HuH-7.5 (cell line): ENCODE measurements at regions not wholly inside any gene's neighbourhood (a gene's known extent, or its start where the extent isn't known, plus 50 kb on each side); places are given as distances from the start of the nearest gene placed in this dataset.
"Not testable (repeated sequence)": the region's sequence is repeated elsewhere in the genome, so short reads cannot be mapped to it uniquely, and the experiment has no call there.

Source experiments
- DNase-seq: peaks from one replicate; pipeline ENCODE4 v3.0.0; 2011; ENCODE audit warnings: low spot score

DNA sequence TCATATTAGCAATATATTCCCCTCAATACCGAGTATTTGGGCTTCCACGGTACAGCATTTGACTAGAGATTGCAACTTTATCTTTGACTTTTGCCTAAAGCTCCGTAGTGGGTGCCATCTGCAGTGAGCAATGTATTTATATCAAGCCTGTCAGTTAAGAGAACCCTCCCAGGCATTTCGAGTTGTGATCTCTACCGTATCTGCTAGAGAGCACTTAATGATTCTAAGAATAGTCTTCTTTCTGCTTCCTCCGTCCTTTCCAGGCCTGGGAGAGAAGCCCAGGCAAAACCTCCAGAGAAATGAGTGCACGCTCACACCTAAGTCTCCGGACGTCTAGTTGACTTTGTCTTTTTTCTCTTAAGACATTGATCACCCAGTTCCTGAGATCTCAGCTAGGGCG lies 210.6 kb downstream of the KLF6 start:
- DNase-seq: no peak

- DNase-seq: no peak
Measured at GRCh38 chr10:3573498-3573897, 211.5 kb downstream of the KLF6 start.

GRCh38 chr10:3571310-3571825 lies 213.6 kb downstream of the KLF6 start:
- no peak for DNase-seq

DNA sequence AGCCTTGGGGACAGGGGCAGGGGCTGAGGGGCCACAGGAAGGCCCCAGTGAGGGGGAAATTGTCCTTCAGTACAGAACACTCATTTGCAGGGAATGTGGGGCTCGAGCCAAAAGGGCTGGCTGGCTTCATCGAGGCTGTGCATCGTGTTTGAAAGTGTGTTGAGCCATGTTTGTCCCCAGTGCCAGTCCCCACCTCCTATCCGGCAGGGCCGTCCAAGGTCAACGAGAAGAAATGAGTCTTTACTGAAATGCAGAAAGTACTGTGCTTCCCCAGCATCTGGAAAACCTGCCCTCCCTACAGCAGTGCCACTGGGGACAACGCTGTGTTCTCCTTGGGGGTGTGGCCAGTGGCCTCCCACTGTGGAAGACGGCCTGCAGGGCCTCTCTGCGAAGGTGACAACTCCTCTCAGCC lies 214.1 kb downstream of the KLF6 start:
- no peak for DNase-seq

- no peak for DNase-seq
Measured at GRCh38 chr10:3570131-3570729, 214.8 kb downstream of the KLF6 start.

DNA sequence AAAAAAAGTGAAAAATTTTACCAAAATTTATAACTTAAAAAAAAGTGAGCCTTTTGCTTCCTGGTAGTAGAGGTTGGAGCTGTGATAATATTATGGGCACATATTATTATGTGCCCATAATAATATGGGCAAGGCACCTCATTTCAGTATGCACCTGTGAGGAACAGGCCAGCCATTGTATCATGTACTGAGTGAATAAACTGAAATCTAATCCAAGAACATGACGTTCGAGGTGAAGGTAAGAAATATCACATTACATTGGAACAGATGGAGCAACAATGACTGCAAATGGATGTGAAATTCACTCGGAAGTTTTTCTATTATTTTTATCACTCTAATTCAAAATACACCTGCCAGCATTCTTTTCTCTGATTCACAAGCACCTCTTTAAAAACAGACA lies 216.0 kb downstream of the KLF6 start:
- DNase-seq: no peak

DNA sequence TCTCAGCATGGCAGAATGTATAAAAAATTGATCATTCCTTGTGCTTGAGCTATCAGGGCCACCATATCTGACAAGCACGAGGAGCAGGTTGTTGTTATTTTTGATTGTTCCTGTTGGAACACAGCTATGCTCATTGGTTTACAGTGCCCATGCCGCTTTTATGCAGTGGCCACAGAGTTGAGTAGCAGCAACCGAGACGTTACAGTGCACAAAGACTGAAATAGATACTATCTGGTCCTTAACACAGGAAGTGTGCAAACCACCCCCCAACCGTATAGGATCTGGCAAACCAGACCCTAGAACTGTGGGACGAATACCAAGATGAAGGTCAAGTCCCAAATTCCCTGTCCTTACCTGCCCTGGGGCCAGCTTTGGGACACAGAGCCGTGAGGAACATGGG lies 216.6 kb downstream of the KLF6 start:
- DNase-seq: no peak

- no peak for DNase-seq
Measured at GRCh38 chr10:3567291-3567963, 217.6 kb downstream of the KLF6 start.

- DNase-seq: no peak
Measured at GRCh38 chr10:3566627-3567026, 218.4 kb downstream of the KLF6 start.

DNA sequence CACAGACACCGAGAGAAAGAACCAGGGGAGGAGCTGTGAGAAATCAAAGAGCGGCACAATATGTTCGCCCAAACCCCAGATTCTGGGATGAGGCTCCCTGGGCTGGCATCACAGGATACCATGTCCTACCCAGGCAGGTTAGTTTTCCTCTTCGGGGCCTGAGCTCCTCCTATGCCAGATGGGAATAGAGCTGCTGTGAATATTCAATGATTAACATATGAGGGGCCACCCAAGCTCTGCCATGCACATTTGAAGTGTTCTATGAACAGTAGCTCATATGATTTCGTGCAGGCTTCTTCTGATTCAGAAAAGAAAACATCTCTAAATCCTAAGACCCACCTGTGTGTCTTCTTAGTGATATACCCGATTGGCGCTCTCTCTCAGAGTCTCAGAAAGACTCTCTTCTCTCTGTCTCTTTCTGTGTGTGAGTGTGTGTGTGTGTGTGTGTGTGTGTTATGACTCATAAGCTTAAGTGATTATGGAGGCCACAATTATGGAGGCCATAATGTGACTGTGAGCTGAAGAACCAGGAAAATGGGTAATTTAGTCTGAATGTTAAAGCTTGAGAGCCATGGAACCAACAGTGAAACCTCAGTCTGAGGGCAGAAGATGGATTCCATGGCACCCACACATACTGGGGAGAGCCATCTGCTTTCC lies 220.5 kb downstream of the KLF6 start:
- DNase-seq: no peak

DNA sequence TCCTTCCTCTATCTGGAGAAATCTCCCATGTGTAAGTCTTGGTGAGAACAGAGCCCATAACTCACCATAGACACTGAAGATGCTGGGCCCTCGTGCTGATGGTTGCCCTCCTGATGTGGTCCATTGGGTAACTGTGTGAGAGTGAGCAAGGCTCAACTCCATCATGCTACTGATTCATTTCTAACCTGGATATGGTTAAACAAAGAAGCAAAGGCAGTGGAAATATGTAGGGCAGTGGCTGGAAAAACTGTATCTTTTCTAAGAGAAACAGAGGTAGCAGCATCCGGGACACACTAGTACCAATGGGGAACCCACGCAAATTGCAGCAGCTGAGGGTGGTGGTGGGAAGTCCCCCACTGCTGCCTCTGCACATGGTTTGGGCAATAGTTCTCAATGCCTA lies 221.7 kb downstream of the KLF6 start:
- no peak for DNase-seq

- not testable (repeated sequence) for DNase-seq
Measured at GRCh38 chr10:3560628-3561027, 224.4 kb downstream of the KLF6 start.

DNA sequence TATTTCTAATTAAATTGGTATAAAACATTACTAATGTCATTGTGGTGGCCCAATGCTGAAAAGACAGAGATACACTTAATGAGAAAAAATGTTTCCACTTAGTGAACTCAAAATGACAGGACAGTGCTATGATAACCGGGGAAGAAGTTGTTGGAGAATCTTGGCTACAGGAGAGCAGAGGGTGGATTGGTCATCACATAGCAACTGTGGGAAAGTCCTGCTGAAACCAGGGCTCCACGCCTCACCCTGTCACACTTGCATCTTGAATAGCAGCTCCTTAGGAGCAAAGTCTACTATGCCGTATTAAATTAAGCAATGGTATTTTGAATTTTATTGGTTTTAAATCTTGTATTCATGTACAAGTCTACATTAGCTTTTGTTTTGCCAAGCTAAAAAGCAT lies 225.5 kb downstream of the KLF6 start:
- no peak for DNase-seq

DNA sequence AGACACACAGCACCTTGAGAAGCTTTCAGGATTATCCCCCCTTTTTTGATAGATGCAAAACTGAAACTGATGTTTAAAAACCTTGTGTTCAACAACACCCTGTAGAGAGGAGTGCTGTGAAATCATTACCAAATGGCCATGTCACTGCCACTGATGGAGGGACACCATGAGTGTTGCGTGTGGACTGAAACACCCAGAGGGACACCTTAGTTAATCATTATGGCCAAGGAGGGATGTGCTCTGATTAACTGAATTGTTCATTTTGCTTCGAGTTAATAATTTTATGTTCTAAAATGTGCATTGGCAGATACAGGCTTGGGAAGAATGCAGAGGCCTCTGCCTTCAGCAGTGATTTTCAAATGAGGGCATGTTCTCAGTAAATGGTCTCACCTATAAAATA lies 226.0 kb downstream of the KLF6 start:
- no peak for DNase-seq

- DNase-seq: not testable (repeated sequence)
Measured at GRCh38 chr10:3556191-3557017, 228.6 kb downstream of the KLF6 start.

GRCh38 chr10:3554121-3554522 lies 230.9 kb downstream of the KLF6 start:
- DNase-seq: no peak

DNA sequence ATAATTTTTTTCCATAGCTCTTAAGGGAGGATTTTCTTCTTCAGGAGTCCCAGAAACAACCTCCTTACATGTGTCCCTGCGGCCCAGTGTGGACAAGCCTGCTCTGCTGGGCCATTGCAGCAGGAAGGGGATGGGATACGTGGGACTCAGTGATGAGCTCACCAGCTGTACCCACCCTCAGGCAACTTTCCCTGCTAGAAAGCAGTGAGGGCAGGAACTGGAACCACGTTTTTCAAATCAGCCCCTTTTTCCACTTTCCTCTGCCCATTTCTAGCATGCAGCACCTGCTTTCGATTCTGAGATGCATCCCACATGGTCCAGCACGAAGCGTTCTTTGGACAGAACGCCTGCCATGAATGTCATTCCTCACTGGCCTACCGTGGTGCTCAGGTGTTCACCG lies 232.7 kb downstream of the KLF6 start:
- DNase-seq: no peak

- no peak for DNase-seq
Measured at GRCh38 chr10:3551761-3552160, 233.2 kb downstream of the KLF6 start.

DNA sequence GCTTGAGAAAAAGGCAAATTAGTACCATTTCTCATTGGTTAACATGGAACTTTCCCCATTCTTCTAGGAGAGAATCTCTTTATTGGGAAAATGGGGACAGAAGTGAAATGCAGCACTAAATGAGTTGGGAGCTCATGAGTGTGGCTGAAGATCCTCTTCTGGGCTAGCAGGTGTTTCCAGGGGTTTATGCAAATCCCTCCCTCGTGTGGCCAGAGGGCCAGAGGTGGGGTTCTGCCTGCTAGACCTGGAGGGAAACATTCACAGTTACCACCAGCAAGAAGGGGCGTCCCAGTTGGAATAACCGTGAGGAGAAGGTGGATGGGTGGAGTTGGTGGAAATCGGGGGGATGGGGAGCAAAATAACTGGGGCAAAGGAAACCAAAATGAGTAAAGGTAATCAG lies 235.9 kb downstream of the KLF6 start:
- no peak for DNase-seq

GRCh38 chr10:3548702-3549101 lies 236.3 kb downstream of the KLF6 start:
- DNase-seq: no peak

DNA sequence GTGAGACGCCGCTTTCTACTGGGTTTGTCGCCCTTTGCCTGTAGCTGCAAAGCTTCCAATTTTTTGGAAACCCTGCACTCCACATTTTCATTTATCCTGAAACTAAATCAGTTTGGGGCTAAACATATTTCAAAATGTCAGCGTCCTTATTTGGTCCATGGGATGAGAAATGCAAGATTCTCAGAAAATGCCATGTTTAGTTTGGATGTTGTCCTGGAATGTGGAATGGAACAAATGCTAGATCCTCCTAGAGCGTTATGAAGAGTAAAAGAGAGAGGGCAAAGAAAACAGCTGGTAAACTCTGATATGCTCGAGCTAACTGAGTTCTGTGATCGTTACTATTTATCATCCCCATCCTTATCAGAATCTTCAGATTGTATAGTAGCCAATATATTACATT lies 236.9 kb downstream of the KLF6 start:
- no peak for DNase-seq

GRCh38 chr10:3544561-3544960 lies 240.4 kb downstream of the KLF6 start:
- no peak for DNase-seq

DNA sequence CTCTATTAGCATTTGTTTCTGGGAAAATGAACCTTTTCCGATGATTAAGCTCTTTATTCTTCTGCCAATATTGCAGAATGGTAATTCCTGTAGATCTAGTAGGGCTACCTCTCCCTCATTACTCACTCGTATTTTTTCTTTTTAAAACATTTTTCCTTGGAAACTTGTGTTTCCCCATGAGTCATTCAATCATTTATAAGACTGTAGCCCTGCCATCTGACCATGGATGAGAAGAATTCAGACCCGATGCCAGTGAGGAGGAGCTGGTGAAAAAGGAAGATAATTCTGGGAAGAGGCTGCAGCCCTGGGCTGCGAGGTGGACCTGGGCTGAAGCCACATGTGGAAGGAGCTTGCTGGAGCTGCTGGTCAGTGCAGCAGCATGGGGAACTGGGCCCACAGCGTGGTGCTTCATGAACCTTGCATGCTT lies 242.8 kb downstream of the KLF6 start:
- DNase-seq: no peak
